Heart left ventricle (tissue), 13 donors: ENCODE measurements at regions not wholly inside any gene's neighbourhood (a gene's known extent, or its start where the extent isn't known, plus 50 kb on each side); places are given as distances from the start of the nearest gene placed in this dataset.

Experiments used
- CTCF ChIP-seq, 12 donors: fragments of 200-600 bp; sonication (generic) in 4 of 12; IDR thresholded peaks; one replicate each; pipeline versions ENCODE4 v1.5.0 to v1.8.0; 2018 to 2022; ENCODE audit warnings: antibody characterized with exemption in 12 of 12, mild to moderate bottlenecking in 5 of 12
- POLR2A ChIP-seq, 2 donors: fragments of 450-650 bp; IDR thresholded peaks; one replicate each; pipeline ENCODE4 v1.6.1; 2017; ENCODE audit warnings: antibody characterized with exemption in 2 of 2, mild to moderate bottlenecking in 2 of 2, moderate library complexity in 2 of 2
- donor health status: ischemic (EF 13 %, LVEDD 7.1; RV severe dilation, severe dysfunction).
- donor health status: DM: no; HTN: yes; CAD: no.
- donor health status: DM: no; HTN: no; CAD: no.
- donor health status: ischemic (EF 25% LVEDD 6.9; RV normal size, moderate dysfunction).
- donor health status: ischemic (EF 25% LVEDD 5.7; RV mildly dilated, moderate dysfunction).
- donor health status: ischemic (EF 35%, LVEDD 5.7; RV mildly dilated, moderate dysfunction).
- donor health status: nonischemic (EF 11% LVEDD 7.7; RV severe dilation, severe dysfunction).
- donor health status: DM: yes; HTN: yes; CAD: no.
- donor health status: PGD.
- donor health status: ischemic (EF 29% LVEDD 5.4; RV normal size, mild dysfunction).
- donor health status: nonischemic (EF 23%, LVEDD 6.1; RV moderate dilation, normal function).

GRCh38 chr6:4543596-4543995 is 232.6 kb upstream of the CDYL start:
- no peak for TF ChIP-seq CTCF (IDR thresholded peaks at IDR 0.05)
- no peak for TF ChIP-seq POLR2A (IDR thresholded peaks at IDR 0.05)
